Keratinocyte (primary cell): ENCODE measurements at regions not wholly inside any gene's neighbourhood (a gene's known extent, or its start where the extent isn't known, plus 50 kb on each side); places are given as distances from the start of the nearest gene placed in this dataset.

Experiments used
- DNase-seq: peaks from one replicate; pipeline ENCODE4 v3.0.0-alpha.2; 2011; ENCODE audit warnings: low read depth, missing footprints, low spot score
- FAIRE-seq: peaks from 2 replicates; lab custom pipeline; 2011; peaks lifted over from hg19 to GRCh38; lab: Jason Lieb, UNC
- H2AFZ ChIP-seq: 2 replicates; pipeline ENCODE4 v1.6.0; 2012; ENCODE audit warnings: low read length, control low read depth, inconsistent platforms; ENCODE audit not compliant: control insufficient read depth
- H3K27ac ChIP-seq: 2 replicates; pipeline ENCODE4 v1.5.1; 2011; ENCODE audit warnings: low read length; ENCODE audit not compliant: control insufficient read depth, insufficient read depth
- H3K27me3 ChIP-seq: 3 replicates; pipeline ENCODE4 v1.6.0; 2011; ENCODE audit warnings: low read length; ENCODE audit not compliant: control insufficient read depth, insufficient read depth; ENCODE audit errors: extremely low read depth
- H3K36me3 ChIP-seq, 2 experiments: 2 replicates in 1 of 2; 3 replicates in 1 of 2; pipeline ENCODE4 v1.5.1; 2011; ENCODE audit warnings: low read length in 2 of 2, mild to moderate bottlenecking in 1 of 2; ENCODE audit not compliant: control insufficient read depth in 2 of 2, insufficient read depth in 2 of 2; ENCODE audit errors: extremely low read depth in 1 of 2
- H3K4me1 ChIP-seq: 3 replicates; pipeline ENCODE4 v1.5.1; 2011; ENCODE audit warnings: low read length; ENCODE audit not compliant: control insufficient read depth, insufficient read depth; ENCODE audit errors: extremely low read depth
- H3K4me2 ChIP-seq: 3 replicates; pipeline ENCODE4 v1.6.0; 2011; ENCODE audit warnings: low read depth, low read length; ENCODE audit not compliant: control insufficient read depth, insufficient read depth; ENCODE audit errors: extremely low read depth
- H3K4me3 ChIP-seq, 3 experiments: fragments of 200-600 bp in 1 of 3; sonication (generic) in 1 of 3; 2 replicates in 2 of 3; 3 replicates in 1 of 3; pipeline ENCODE4 v1.5.1; 2011 to 2016; ENCODE audit warnings: low read length in 3 of 3, mild to moderate bottlenecking in 3 of 3, control low read depth in 2 of 3, inconsistent platforms in 1 of 3, low read depth in 1 of 3, mixed read lengths in 1 of 3, mixed run types in 1 of 3, moderate library complexity in 1 of 3; ENCODE audit not compliant: control insufficient read depth in 2 of 3, insufficient read depth in 2 of 3; ENCODE audit errors: extremely low read depth in 1 of 3
- H3K79me2 ChIP-seq: 2 replicates; pipeline ENCODE4 v1.6.0; 2012; ENCODE audit warnings: low read length; ENCODE audit not compliant: control insufficient read depth, insufficient read depth
- H3K9ac ChIP-seq: 3 replicates; pipeline ENCODE4 v1.6.0; 2011; ENCODE audit warnings: low read length; ENCODE audit not compliant: control insufficient read depth, insufficient read depth; ENCODE audit errors: extremely low read depth
- H3K9me1 ChIP-seq: 3 replicates; pipeline ENCODE4 v1.6.0; 2011; ENCODE audit warnings: low read length; ENCODE audit not compliant: control insufficient read depth, insufficient read depth; ENCODE audit errors: extremely low read depth
- H3K9me3 ChIP-seq: 2 replicates; pipeline ENCODE4 v1.5.1; 2012; ENCODE audit warnings: low read depth, low read length; ENCODE audit not compliant: control insufficient read depth
- H4K20me1 ChIP-seq: 3 replicates; pipeline ENCODE4 v1.6.0; 2011; ENCODE audit warnings: low read length; ENCODE audit not compliant: control insufficient read depth, insufficient read depth; ENCODE audit errors: extremely low read depth
- EZH2 ChIP-seq: IDR thresholded peaks from one replicate; pipeline ENCODE4 v1.6.1; 2012; ENCODE audit warnings: inconsistent platforms, mild to moderate bottlenecking, low read length, moderate library complexity
- dilution Hi-C: fragments of 300-500 bp; cut with MboI; formaldehyde crosslinking; loops from one replicate; pipeline ENCODE4 v1.7.0; 2020; ENCODE audit warnings: low sequenced_read_pairs; ENCODE audit not compliant: extremely low pct_ligation_motif_present
- TF ChIP-seq, protein P1 (sequence below), 3 experiments: IDR thresholded peaks in 1 of 3; conservative IDR thresholded peaks in 1 of 3; optimal IDR thresholded peaks in 1 of 3; 2 replicates in 2 of 3; 3 replicates in 1 of 3; pipeline versions ENCODE3 to v1.5.1; 2011; ENCODE audit warnings: low read length in 3 of 3, mild to moderate bottlenecking in 3 of 3, moderate library complexity in 2 of 3, control low read depth in 1 of 3, inconsistent platforms in 1 of 3; ENCODE audit not compliant: insufficient read depth in 2 of 3; ENCODE audit errors: extremely low read depth in 1 of 3

DNA sequence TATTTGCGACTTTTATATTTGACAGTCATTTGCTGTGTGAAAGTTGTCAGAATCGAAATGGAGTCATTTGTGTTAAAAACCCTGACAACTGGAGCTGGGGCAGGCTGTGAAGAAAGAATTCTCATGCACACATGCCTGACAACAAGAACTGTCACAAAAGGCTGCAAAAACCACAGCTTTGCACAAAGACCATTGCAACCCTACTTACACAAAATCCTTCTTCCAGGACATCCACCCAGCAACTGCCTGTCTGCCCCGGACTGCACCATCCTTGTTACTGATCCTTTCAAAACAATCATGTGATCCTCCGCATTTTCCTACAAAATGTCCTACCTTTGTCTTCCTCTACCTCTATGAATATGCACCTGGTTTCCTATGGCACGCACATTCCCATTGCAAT is 66.8 kb upstream of the IRS2 start:
- no peak for FAIRE-seq
- H2AFZ ChIP-seq = no peak overlapping the region
- TF ChIP-seq EZH2 = no peak
- TF ChIP-seq, protein P1, sequence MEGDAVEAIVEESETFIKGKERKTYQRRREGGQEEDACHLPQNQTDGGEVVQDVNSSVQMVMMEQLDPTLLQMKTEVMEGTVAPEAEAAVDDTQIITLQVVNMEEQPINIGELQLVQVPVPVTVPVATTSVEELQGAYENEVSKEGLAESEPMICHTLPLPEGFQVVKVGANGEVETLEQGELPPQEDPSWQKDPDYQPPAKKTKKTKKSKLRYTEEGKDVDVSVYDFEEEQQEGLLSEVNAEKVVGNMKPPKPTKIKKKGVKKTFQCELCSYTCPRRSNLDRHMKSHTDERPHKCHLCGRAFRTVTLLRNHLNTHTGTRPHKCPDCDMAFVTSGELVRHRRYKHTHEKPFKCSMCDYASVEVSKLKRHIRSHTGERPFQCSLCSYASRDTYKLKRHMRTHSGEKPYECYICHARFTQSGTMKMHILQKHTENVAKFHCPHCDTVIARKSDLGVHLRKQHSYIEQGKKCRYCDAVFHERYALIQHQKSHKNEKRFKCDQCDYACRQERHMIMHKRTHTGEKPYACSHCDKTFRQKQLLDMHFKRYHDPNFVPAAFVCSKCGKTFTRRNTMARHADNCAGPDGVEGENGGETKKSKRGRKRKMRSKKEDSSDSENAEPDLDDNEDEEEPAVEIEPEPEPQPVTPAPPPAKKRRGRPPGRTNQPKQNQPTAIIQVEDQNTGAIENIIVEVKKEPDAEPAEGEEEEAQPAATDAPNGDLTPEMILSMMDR (optimal IDR thresholded peaks at IDR 0.05 in 1 of 3, IDR thresholded peaks at IDR 0.05 in 1 of 3, conservative IDR thresholded peaks at IDR 0.05 in 1 of 3; ENCODE audit: extremely low read depth in 1 of 3, insufficient read depth in 2 of 3, low read length in 3 of 3) = no peak

DNA sequence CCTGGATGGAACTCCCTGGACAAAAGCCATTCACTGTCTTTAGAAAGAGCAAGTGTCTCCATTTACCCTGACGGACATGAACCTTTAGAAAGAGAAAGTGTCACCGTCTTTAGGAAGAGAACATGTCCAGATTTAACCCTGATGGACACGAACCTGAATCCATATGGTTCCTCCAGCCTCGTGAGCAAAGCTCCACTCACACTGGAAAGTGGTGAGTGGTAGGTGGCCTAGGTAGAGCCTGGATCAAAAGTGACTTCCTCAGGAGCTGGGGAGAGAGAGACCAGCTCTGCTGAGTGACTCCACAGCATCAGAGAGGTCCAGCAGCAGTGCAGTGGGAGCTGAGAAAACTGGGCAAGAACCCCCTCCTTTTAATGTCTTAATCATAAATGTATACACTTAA is 59.8 kb upstream of the IRS2 start:
- H3K79me2 ChIP-seq = no peaks in the 10 kb centered on the region
- H4K20me1 ChIP-seq = no peaks in the 10 kb centered on the region
- no peak overlapping the region for H3K27ac ChIP-seq
- FAIRE-seq (no peak), DNase-seq (no peak)
- TF ChIP-seq EZH2 = no peak
- TF ChIP-seq, protein P1 (optimal IDR thresholded peaks at IDR 0.05 in 1 of 3, IDR thresholded peaks at IDR 0.05 in 1 of 3, conservative IDR thresholded peaks at IDR 0.05 in 1 of 3; ENCODE audit: extremely low read depth in 1 of 3, insufficient read depth in 2 of 3, low read length in 3 of 3) = no peak
- H2AFZ ChIP-seq = no peak overlapping the region
- dilution Hi-C loops = no loop called here
- no peaks in the 10 kb centered on the region for H3K9me3 ChIP-seq
- H3K4me2 ChIP-seq = no peak overlapping the region
- H3K9ac ChIP-seq = no peak overlapping the region
- no peak overlapping the region for H3K4me3 ChIP-seq
- no peaks in the 10 kb centered on the region for H3K9me1 ChIP-seq
- peaks cover 4% of the 10 kb centered on the region for H3K27me3 ChIP-seq
- H3K4me1 ChIP-seq = no peaks in the 10 kb centered on the region
- no peaks in the 10 kb centered on the region for H3K36me3 ChIP-seq

More for the DNA sequence above, 66.8 kb upstream of the IRS2 start:
- H3K9ac ChIP-seq = no peak overlapping the region
- H3K27ac ChIP-seq = no peak overlapping the region
- H3K4me3 ChIP-seq = no peak overlapping the region
- H3K9me1 ChIP-seq = no peaks in the 10 kb centered on the region
- no peaks in the 10 kb centered on the region for H3K79me2 ChIP-seq
- no peaks in the 10 kb centered on the region for H4K20me1 ChIP-seq
- H3K27me3 ChIP-seq = no peaks in the 10 kb centered on the region
- H3K9me3 ChIP-seq = no peaks in the 10 kb centered on the region
- dilution Hi-C loops = no loop called here
- H3K4me2 ChIP-seq = no peak overlapping the region
- no peak for DNase-seq
- no peaks in the 10 kb centered on the region for H3K36me3 ChIP-seq
- H3K4me1 ChIP-seq = no peaks in the 10 kb centered on the region
